GM12892 (cell line): ENCODE measurements at regions not wholly inside any gene's neighbourhood (a gene's known extent, or its start where the extent isn't known, plus 50 kb on each side); places are given as distances from the start of the nearest gene placed in this dataset.

ENCODE experiments used
- DNase-seq: peaks from one replicate; pipeline ENCODE4 v3.0.0; 2011; ENCODE audit not compliant: insufficient read length
- FAIRE-seq: peaks from 2 replicates; lab custom pipeline; 2011; peaks lifted over from hg19 to GRCh38; lab: Jason Lieb, UNC
- POLR2A ChIP-seq: IDR thresholded peaks from 2 replicates; pipeline ENCODE4 v1.6.1; 2011; ENCODE audit warnings: low read depth, low read length, control low read depth
- POLR2AphosphoS5 ChIP-seq: IDR thresholded peaks from 2 replicates; pipeline ENCODE4 v1.6.1; 2011; ENCODE audit warnings: low read depth, low read length, control low read depth
- TAF1 ChIP-seq: IDR thresholded peaks from 2 replicates; pipeline ENCODE4 v1.6.1; 2011; ENCODE audit warnings: low read depth, mild to moderate bottlenecking, control low read depth, low read length, borderline replicate concordance

- DNase-seq (no peak), FAIRE-seq (no peak)
- TF ChIP-seq POLR2A (no peak), TAF1 (no peak), POLR2AphosphoS5 (no peak)
Observed at GRCh38 chr18:32530947-32531651, 60.4 kb upstream of the GAREM1 start.

- FAIRE-seq: no peak
- DNase-seq: no peak
- TF ChIP-seq POLR2AphosphoS5: no peak
- no peak for TF ChIP-seq POLR2A
- no peak for TF ChIP-seq TAF1
Observed at GRCh38 chr18:32529722-32530420, 59.2 kb upstream of the GAREM1 start.

- no peak for DNase-seq
- no peak for TF ChIP-seq POLR2A
- TF ChIP-seq TAF1: no peak
- TF ChIP-seq POLR2AphosphoS5: no peak
- no peak for FAIRE-seq
Observed at GRCh38 chr18:32520771-32521170, 50.1 kb upstream of the GAREM1 start.
